Keratinocyte (primary cell): ENCODE measurements at regions not wholly inside any gene's neighbourhood (a gene's known extent, or its start where the extent isn't known, plus 50 kb on each side); places are given as distances from the start of the nearest gene placed in this dataset.

Source experiments
- CTCF ChIP-seq, 3 experiments: IDR thresholded peaks in 1 of 3; conservative IDR thresholded peaks in 1 of 3; optimal IDR thresholded peaks in 1 of 3; 2 replicates in 2 of 3; 3 replicates in 1 of 3; pipeline versions ENCODE3 to v1.5.1; 2011; ENCODE audit warnings: low read length in 3 of 3, mild to moderate bottlenecking in 3 of 3, moderate library complexity in 2 of 3, control low read depth in 1 of 3, inconsistent platforms in 1 of 3; ENCODE audit not compliant: insufficient read depth in 2 of 3; ENCODE audit errors: extremely low read depth in 1 of 3
- EZH2 ChIP-seq: IDR thresholded peaks from one replicate; pipeline ENCODE4 v1.6.1; 2012; ENCODE audit warnings: inconsistent platforms, mild to moderate bottlenecking, low read length, moderate library complexity

GRCh38 chr10:14449293-14449815 lies 118.6 kb upstream of the FRMD4A start:
- TF ChIP-seq CTCF (optimal IDR thresholded peaks at IDR 0.05 in 1 of 3, IDR thresholded peaks at IDR 0.05 in 1 of 3, conservative IDR thresholded peaks at IDR 0.05 in 1 of 3; ENCODE audit: extremely low read depth in 1 of 3, insufficient read depth in 2 of 3, low read length in 3 of 3) (no peak), EZH2 (no peak)
